ENCODE measurements at regions not wholly inside any gene's neighbourhood (a gene's known extent, or its start where the extent isn't known, plus 50 kb on each side); places are given as distances from the start of the nearest gene placed in this dataset.

GRCh38 chr13:62595976-62596375 is 1180.3 kb upstream of the PCDH20 start:
- FAIRE-seq = no peak
- Histone ChIP-seq H3K27ac (ENCODE audit: low read depth in 1 of 3, low read length in 2 of 3) (no peak overlapping the region), H3K36me3 (ENCODE audit: control insufficient read depth in 3 of 3, insufficient read depth in 2 of 3, low read depth in 1 of 3, low read length in 3 of 3) (no peaks in the 10 kb centered on the region), H3K9me3 (ENCODE audit: control insufficient read depth in 2 of 2, insufficient read depth in 1 of 2, low read depth in 1 of 2, low read length in 1 of 2) (no peaks in the 10 kb centered on the region), H3K4me3 (ENCODE audit: low read depth in 1 of 3, low read length in 3 of 3) (no peak overlapping the region), H3K4me1 (ENCODE audit: control insufficient read depth in 3 of 3, insufficient read depth in 2 of 3, low read depth in 1 of 3, low read length in 2 of 3) (no peaks in the 10 kb centered on the region), H3K27me3 (ENCODE audit: control insufficient read depth in 3 of 3, insufficient read depth in 3 of 3, low read length in 3 of 3) (no peaks in the 10 kb centered on the region)
- DNase-seq = no peak

DNA sequence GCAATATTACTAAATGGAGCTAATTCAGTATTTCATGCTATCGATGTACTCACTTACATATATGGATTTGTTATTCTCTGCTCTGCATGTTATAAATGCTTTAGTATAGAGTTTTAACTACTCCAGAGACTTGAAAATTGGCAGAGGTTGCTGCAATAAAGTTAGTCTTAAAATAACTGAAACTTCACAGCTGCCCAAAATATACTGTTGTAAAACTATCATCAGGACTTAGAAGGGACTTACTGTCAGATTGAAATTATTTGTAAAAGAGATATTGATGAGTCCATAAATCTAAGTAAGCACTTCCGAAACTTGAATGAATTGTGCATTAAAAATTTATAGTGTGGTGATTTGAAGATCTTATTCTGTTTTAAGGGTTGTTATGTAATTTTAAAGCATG is 1178.2 kb upstream of the PCDH20 start:
- Histone ChIP-seq H3K4me1 (ENCODE audit: control insufficient read depth in 3 of 3, insufficient read depth in 2 of 3, low read depth in 1 of 3, low read length in 2 of 3) (no peaks in the 10 kb centered on the region), H3K9me3 (ENCODE audit: control insufficient read depth in 2 of 2, insufficient read depth in 1 of 2, low read depth in 1 of 2, low read length in 1 of 2) (no peaks in the 10 kb centered on the region), H3K4me3 (ENCODE audit: low read depth in 1 of 3, low read length in 3 of 3) (no peak overlapping the region), H3K27me3 (ENCODE audit: control insufficient read depth in 3 of 3, insufficient read depth in 3 of 3, low read length in 3 of 3) (no peaks in the 10 kb centered on the region), H3K36me3 (ENCODE audit: control insufficient read depth in 3 of 3, insufficient read depth in 2 of 3, low read depth in 1 of 3, low read length in 3 of 3) (no peaks in the 10 kb centered on the region), H3K27ac (ENCODE audit: low read depth in 1 of 3, low read length in 2 of 3) (no peak overlapping the region)
- no peak for DNase-seq
- WGBS, 3 donors = 63 to 87% (median 80%) methylated on average over 2 of the region's 2 CpGs
- FAIRE-seq = no peak

GRCh38 chr13:62583466-62583865 is 1167.8 kb upstream of the PCDH20 start:
- Histone ChIP-seq H3K27me3 (ENCODE audit: control insufficient read depth in 3 of 3, insufficient read depth in 3 of 3, low read length in 3 of 3) (no peaks in the 10 kb centered on the region), H3K36me3 (ENCODE audit: control insufficient read depth in 3 of 3, insufficient read depth in 2 of 3, low read depth in 1 of 3, low read length in 3 of 3) (no peaks in the 10 kb centered on the region), H3K4me1 (ENCODE audit: control insufficient read depth in 3 of 3, insufficient read depth in 2 of 3, low read depth in 1 of 3, low read length in 2 of 3) (no peaks in the 10 kb centered on the region), H3K27ac (ENCODE audit: low read depth in 1 of 3, low read length in 2 of 3) (no peak overlapping the region), H3K4me3 (ENCODE audit: low read depth in 1 of 3, low read length in 3 of 3) (no peak overlapping the region), H3K9me3 (ENCODE audit: control insufficient read depth in 2 of 2, insufficient read depth in 1 of 2, low read depth in 1 of 2, low read length in 1 of 2) (no peaks in the 10 kb centered on the region)
- WGBS, 3 donors = 69 to 75% (median 72%) methylated on average over 2 of the region's 2 CpGs
- no peak for FAIRE-seq
- DNase-seq = no peak

DNA sequence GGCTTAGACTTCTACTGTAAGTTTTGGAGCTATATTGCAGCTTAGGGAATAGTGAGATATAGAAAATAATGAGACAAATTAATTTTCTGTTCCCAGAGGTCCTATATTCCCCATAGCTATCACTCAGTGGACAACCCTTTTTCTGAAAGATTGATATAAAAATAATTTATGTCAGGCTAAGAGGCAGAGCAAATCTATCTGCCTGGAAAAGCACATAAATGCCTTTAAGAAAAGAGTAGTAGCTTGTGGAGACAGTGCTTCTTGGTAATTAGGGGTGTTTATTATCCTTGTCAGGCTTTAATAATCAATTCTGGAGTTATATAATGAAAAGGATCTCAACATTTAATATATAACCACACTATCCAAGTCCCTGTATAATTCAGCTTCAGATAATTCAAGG is 1162.8 kb upstream of the PCDH20 start:
- Histone ChIP-seq H3K27me3 (ENCODE audit: control insufficient read depth in 3 of 3, insufficient read depth in 3 of 3, low read length in 3 of 3) (no peaks in the 10 kb centered on the region), H3K9me3 (ENCODE audit: control insufficient read depth in 2 of 2, insufficient read depth in 1 of 2, low read depth in 1 of 2, low read length in 1 of 2) (no peaks in the 10 kb centered on the region), H3K4me3 (ENCODE audit: low read depth in 1 of 3, low read length in 3 of 3) (no peak overlapping the region), H3K27ac (ENCODE audit: low read depth in 1 of 3, low read length in 2 of 3) (no peak overlapping the region), H3K4me1 (ENCODE audit: control insufficient read depth in 3 of 3, insufficient read depth in 2 of 3, low read depth in 1 of 3, low read length in 2 of 3) (no peaks in the 10 kb centered on the region), H3K36me3 (ENCODE audit: control insufficient read depth in 3 of 3, insufficient read depth in 2 of 3, low read depth in 1 of 3, low read length in 3 of 3) (no peaks in the 10 kb centered on the region)
- DNase-seq = no peak
- no peak for FAIRE-seq

DNA sequence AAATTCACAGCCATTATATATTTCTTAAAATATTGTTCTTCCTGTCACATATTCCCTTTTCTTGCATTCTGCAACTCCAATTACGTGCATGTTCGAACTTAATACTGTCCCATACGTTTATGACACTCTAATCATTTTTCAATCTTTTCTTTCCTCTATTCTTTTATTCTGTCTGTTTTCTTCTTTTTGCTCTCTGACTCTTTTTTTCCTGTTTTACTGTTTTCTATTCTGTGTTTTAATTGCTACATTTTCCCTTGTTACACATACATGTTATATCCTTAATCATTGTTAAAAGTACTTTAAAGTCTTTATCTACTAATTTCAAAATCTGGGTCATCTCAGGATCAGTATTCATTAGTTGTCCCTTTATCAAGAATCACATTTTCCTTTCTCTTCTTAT is 1149.1 kb upstream of the PCDH20 start:
- no peaks in the 10 kb centered on the region for H3K4me1 ChIP-seq (ENCODE audit: control insufficient read depth in 3 of 3, insufficient read depth in 2 of 3, low read depth in 1 of 3, low read length in 2 of 3)
- H3K9me3 ChIP-seq (ENCODE audit: control insufficient read depth in 2 of 2, insufficient read depth in 1 of 2, low read depth in 1 of 2, low read length in 1 of 2) = no peaks in the 10 kb centered on the region
- 76 to 84% (median 80%) methylated on average over 3 of the region's 3 CpGs for WGBS, 3 donors
- FAIRE-seq (no peak), DNase-seq (no peak)
- no peak overlapping the region for H3K27ac ChIP-seq (ENCODE audit: low read depth in 1 of 3, low read length in 2 of 3)
- no peaks in the 10 kb centered on the region for H3K36me3 ChIP-seq (ENCODE audit: control insufficient read depth in 3 of 3, insufficient read depth in 2 of 3, low read depth in 1 of 3, low read length in 3 of 3)
- no peak overlapping the region for H3K4me3 ChIP-seq (ENCODE audit: low read depth in 1 of 3, low read length in 3 of 3)
- H3K27me3 ChIP-seq (ENCODE audit: control insufficient read depth in 3 of 3, insufficient read depth in 3 of 3, low read length in 3 of 3) = no peaks in the 10 kb centered on the region

DNA sequence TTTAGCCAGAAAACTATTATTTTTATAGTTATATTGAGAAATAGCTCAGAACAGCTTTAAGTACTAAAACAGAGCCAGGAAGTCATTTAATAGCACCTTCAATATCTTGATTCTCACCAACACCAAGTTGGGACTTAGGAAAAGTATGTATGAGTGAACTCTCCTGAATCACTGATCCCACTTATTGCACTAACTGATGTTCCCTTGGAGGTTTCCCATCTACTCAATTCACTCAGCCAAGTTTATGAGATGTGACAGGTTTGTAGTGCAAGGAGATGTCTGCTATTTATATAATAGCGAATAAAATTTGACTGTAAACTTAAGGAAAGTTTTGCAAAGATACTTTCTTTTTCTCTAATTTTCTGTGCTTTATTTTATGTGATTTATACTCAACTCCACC is 1147.6 kb upstream of the PCDH20 start:
- no peak for DNase-seq
- Histone ChIP-seq H3K4me3 (ENCODE audit: low read depth in 1 of 3, low read length in 3 of 3) (no peak overlapping the region), H3K9me3 (ENCODE audit: control insufficient read depth in 2 of 2, insufficient read depth in 1 of 2, low read depth in 1 of 2, low read length in 1 of 2) (no peaks in the 10 kb centered on the region), H3K36me3 (ENCODE audit: control insufficient read depth in 3 of 3, insufficient read depth in 2 of 3, low read depth in 1 of 3, low read length in 3 of 3) (no peaks in the 10 kb centered on the region), H3K27ac (ENCODE audit: low read depth in 1 of 3, low read length in 2 of 3) (no peak overlapping the region), H3K27me3 (ENCODE audit: control insufficient read depth in 3 of 3, insufficient read depth in 3 of 3, low read length in 3 of 3) (no peaks in the 10 kb centered on the region), H3K4me1 (ENCODE audit: control insufficient read depth in 3 of 3, insufficient read depth in 2 of 3, low read depth in 1 of 3, low read length in 2 of 3) (no peaks in the 10 kb centered on the region)
- FAIRE-seq = no peak
- 85 to 90% (median 89%) methylated on average over 1 of the region's 1 CpG for WGBS, 3 donors

DNA sequence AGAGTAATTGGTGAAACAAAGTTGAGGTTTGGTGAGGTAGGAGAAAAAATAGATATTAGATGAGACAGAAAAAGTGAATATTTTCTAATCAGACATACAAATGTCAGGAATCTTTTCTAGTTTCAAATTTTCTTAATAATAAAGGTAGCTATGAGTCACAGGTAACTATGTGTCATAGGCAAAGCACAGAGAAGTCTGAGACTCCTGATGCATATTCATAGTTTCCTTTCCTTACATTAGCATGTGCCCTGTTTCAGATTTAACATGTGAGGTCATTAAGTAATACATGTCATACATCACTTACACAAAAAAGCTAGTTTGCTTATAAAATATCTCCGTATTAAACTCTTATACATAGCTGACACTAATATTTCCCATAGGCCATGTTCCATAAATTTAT is 1141.3 kb upstream of the PCDH20 start:
- Histone ChIP-seq H3K36me3 (ENCODE audit: control insufficient read depth in 3 of 3, insufficient read depth in 2 of 3, low read depth in 1 of 3, low read length in 3 of 3) (no peaks in the 10 kb centered on the region), H3K9me3 (ENCODE audit: control insufficient read depth in 2 of 2, insufficient read depth in 1 of 2, low read depth in 1 of 2, low read length in 1 of 2) (no peaks in the 10 kb centered on the region), H3K27ac (ENCODE audit: low read depth in 1 of 3, low read length in 2 of 3) (no peak overlapping the region), H3K4me1 (ENCODE audit: control insufficient read depth in 3 of 3, insufficient read depth in 2 of 3, low read depth in 1 of 3, low read length in 2 of 3) (no peaks in the 10 kb centered on the region), H3K4me3 (ENCODE audit: low read depth in 1 of 3, low read length in 3 of 3) (no peak overlapping the region), H3K27me3 (ENCODE audit: control insufficient read depth in 3 of 3, insufficient read depth in 3 of 3, low read length in 3 of 3) (no peaks in the 10 kb centered on the region)
- DNase-seq (no peak), FAIRE-seq (no peak)
- 71 to 85% (median 75%) methylated on average over 1 of the region's 1 CpG for WGBS, 3 donors

DNA sequence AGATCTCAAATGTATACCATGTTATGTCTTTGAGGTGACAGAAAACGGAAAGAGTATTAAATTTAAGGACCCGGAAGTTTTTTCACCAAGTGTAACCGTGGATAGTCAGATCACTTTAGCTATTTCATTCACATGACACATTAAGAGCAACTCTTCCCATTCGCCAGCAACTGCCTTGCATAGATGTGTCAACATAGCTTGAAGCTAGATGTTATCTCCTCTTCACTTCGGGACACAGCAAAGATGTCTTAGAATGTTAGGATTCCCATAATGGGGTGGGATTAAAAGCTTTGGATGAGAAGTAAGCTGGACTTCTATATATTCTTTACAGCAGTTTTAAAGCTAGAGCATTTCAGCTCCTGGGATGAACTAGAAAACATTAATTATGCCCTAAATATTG is 1135.9 kb upstream of the PCDH20 start:
- H3K27me3 ChIP-seq (ENCODE audit: control insufficient read depth in 3 of 3, insufficient read depth in 3 of 3, low read length in 3 of 3) = no peaks in the 10 kb centered on the region
- H3K4me1 ChIP-seq (ENCODE audit: control insufficient read depth in 3 of 3, insufficient read depth in 2 of 3, low read depth in 1 of 3, low read length in 2 of 3) = no peaks in the 10 kb centered on the region
- H3K4me3 ChIP-seq (ENCODE audit: low read depth in 1 of 3, low read length in 3 of 3) = no peak overlapping the region
- no peak for DNase-seq
- 51 to 55% (median 54%) methylated on average over 5 of the region's 5 CpGs for WGBS, 3 donors
- H3K27ac ChIP-seq (ENCODE audit: low read depth in 1 of 3, low read length in 2 of 3) = no peak overlapping the region
- FAIRE-seq = no peak
- no peaks in the 10 kb centered on the region for H3K9me3 ChIP-seq (ENCODE audit: control insufficient read depth in 2 of 2, insufficient read depth in 1 of 2, low read depth in 1 of 2, low read length in 1 of 2)
- H3K36me3 ChIP-seq (ENCODE audit: control insufficient read depth in 3 of 3, insufficient read depth in 2 of 3, low read depth in 1 of 3, low read length in 3 of 3) = no peaks in the 10 kb centered on the region

GRCh38 chr13:62544928-62545327 is 1129.3 kb upstream of the PCDH20 start:
- Histone ChIP-seq H3K4me3 (ENCODE audit: low read depth in 1 of 3, low read length in 3 of 3) (no peak overlapping the region), H3K27me3 (ENCODE audit: control insufficient read depth in 3 of 3, insufficient read depth in 3 of 3, low read length in 3 of 3) (no peaks in the 10 kb centered on the region), H3K9me3 (ENCODE audit: control insufficient read depth in 2 of 2, insufficient read depth in 1 of 2, low read depth in 1 of 2, low read length in 1 of 2) (no peaks in the 10 kb centered on the region), H3K27ac (ENCODE audit: low read depth in 1 of 3, low read length in 2 of 3) (no peak overlapping the region), H3K4me1 (ENCODE audit: control insufficient read depth in 3 of 3, insufficient read depth in 2 of 3, low read depth in 1 of 3, low read length in 2 of 3) (no peaks in the 10 kb centered on the region), H3K36me3 (ENCODE audit: control insufficient read depth in 3 of 3, insufficient read depth in 2 of 3, low read depth in 1 of 3, low read length in 3 of 3) (no peaks in the 10 kb centered on the region)
- DNase-seq (no peak), FAIRE-seq (no peak)
- WGBS, 3 donors = 79 to 84% (median 83%) methylated on average over 4 of the region's 4 CpGs
